ENCODE measurements at regions not wholly inside any gene's neighbourhood (a gene's known extent, or its start where the extent isn't known, plus 50 kb on each side); places are given as distances from the start of the nearest gene placed in this dataset.
"Not testable (repeated sequence)": the region's sequence is repeated elsewhere in the genome, so short reads cannot be mapped to it uniquely, and the experiment has no call there.

DNA sequence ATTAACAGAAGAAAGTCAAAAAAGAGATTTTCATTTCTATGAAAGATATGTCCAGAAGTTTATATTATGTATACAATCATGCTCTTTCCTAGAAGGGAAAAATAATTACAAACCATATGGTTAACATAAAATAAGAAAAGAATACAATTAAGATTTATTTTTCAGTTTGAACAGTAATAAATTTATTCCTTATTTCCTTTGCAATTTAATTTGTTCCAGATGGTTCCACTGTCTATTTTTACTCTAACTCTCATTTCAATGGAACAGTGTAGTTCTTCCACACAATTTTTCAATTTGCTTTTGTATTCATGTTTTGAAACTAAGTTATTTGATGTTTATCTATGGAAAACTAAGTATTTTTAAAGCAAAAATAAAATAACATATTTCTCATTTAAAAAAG, 1026.3 kb downstream of the TAF11L14 start:
- Histone ChIP-seq H3K27me3 (replicated peaks; ENCODE audit: insufficient read depth) (no peaks in the 10 kb centered on the region), H3K9me3 (no peaks in the 10 kb centered on the region), H3K4me3 (no peak overlapping the region), H3K4me1 (ENCODE audit: control insufficient read depth in 1 of 2, low read depth in 2 of 2) (no peaks in the 10 kb centered on the region), H3K36me3 (no peaks in the 10 kb centered on the region), H3K27ac (no peak overlapping the region)
- no peak for ATAC-seq (ENCODE audit: insufficient number of reproducible peaks, low FRiP score, low read depth)
- DNase-seq (ENCODE audit: low spot score) = no peak
- TF ChIP-seq, protein P1, sequence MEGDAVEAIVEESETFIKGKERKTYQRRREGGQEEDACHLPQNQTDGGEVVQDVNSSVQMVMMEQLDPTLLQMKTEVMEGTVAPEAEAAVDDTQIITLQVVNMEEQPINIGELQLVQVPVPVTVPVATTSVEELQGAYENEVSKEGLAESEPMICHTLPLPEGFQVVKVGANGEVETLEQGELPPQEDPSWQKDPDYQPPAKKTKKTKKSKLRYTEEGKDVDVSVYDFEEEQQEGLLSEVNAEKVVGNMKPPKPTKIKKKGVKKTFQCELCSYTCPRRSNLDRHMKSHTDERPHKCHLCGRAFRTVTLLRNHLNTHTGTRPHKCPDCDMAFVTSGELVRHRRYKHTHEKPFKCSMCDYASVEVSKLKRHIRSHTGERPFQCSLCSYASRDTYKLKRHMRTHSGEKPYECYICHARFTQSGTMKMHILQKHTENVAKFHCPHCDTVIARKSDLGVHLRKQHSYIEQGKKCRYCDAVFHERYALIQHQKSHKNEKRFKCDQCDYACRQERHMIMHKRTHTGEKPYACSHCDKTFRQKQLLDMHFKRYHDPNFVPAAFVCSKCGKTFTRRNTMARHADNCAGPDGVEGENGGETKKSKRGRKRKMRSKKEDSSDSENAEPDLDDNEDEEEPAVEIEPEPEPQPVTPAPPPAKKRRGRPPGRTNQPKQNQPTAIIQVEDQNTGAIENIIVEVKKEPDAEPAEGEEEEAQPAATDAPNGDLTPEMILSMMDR (IDR thresholded peaks at IDR 0.05) = no peak

DNA sequence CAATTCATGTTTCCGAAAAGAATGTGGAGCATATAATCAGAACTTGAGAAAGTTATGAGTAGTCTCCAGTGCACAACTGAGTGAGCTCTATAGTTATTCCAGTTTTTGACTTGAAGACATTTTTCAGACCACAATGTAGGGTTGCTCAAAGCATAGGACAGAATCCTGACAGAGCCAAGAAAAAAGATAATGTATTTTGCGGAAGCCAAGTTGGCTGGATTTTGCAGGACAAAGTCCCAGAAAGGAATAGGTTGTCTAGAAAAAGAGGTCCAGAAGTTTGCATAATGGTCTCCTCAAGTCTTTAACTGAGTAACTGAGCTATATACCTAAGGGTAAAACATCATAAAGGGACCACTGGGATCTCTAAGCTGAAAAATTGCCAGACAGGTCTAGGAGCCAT, 1028.0 kb downstream of the TAF11L14 start:
- Histone ChIP-seq H3K4me3 (no peak overlapping the region), H3K27me3 (replicated peaks; ENCODE audit: insufficient read depth) (no peaks in the 10 kb centered on the region), H3K36me3 (no peaks in the 10 kb centered on the region), H3K9me3 (no peaks in the 10 kb centered on the region), H3K4me1 (ENCODE audit: control insufficient read depth in 1 of 2, low read depth in 2 of 2) (no peaks in the 10 kb centered on the region), H3K27ac (no peak overlapping the region)
- DNase-seq (ENCODE audit: low spot score) = no peak
- no peak for ATAC-seq (ENCODE audit: insufficient number of reproducible peaks, low FRiP score, low read depth)
- TF ChIP-seq, protein P1 (IDR thresholded peaks at IDR 0.05) = no peak

DNA sequence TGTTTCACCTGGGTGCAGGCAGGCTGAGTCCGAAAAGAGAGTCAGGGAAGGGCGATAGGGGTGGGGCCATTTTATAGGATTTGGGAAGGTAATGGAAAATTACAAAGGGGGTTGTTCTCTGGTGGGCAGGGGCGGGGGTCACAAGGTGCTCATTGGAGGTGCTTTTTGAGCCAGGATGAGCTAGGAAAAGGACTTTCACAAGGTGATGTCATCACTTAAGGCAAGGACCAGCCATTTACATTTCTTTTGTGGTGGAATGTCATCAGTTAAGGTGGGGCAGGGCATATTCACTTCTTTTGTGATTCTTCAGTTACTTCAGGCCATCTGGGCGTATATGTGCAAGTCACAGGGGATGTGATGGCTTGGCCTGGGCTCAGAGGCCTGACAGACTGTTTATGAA, 1040.0 kb downstream of the TAF11L14 start:
- not testable (repeated sequence) for DNase-seq (ENCODE audit: low spot score)

DNA sequence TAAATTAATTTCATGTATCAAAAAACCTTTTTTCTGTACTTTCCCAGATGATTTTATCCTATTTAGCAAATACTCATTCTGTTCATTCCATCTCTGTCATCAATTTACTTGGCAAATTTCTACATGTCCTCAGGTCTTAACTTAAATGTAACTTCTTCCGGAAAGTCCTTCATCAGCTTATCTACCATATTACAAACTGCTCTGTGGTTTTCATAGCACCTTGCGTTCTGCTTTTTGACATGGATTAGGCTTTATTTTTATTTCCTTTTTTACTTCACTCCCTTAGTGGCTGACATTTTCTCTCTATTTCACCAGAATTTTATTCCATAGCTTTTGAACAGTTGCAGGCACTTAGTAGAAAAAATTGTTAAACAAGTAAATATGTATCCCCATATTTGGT, 1040.8 kb downstream of the TAF11L14 start:
- no peaks in the 10 kb centered on the region for H3K4me1 ChIP-seq (ENCODE audit: control insufficient read depth in 1 of 2, low read depth in 2 of 2)
- H3K27me3 ChIP-seq (replicated peaks; ENCODE audit: insufficient read depth) = no peaks in the 10 kb centered on the region
- TF ChIP-seq, protein P1 (IDR thresholded peaks at IDR 0.05) = no peak
- no peak overlapping the region for H3K4me3 ChIP-seq
- no peaks in the 10 kb centered on the region for H3K9me3 ChIP-seq
- H3K27ac ChIP-seq = no peak overlapping the region
- ATAC-seq (ENCODE audit: insufficient number of reproducible peaks, low FRiP score, low read depth) = no peak
- no peak for DNase-seq (ENCODE audit: low spot score)
- no peaks in the 10 kb centered on the region for H3K36me3 ChIP-seq

More for the DNA sequence above, 1040.0 kb downstream of the TAF11L14 start:
- not testable (repeated sequence) for H3K27ac ChIP-seq; H3K36me3 ChIP-seq; H3K9me3 ChIP-seq; ATAC-seq (ENCODE audit: insufficient number of reproducible peaks, low FRiP score, low read depth); H3K27me3 ChIP-seq (replicated peaks; ENCODE audit: insufficient read depth); H3K4me3 ChIP-seq; H3K4me1 ChIP-seq (ENCODE audit: control insufficient read depth in 1 of 2, low read depth in 2 of 2)

DNA sequence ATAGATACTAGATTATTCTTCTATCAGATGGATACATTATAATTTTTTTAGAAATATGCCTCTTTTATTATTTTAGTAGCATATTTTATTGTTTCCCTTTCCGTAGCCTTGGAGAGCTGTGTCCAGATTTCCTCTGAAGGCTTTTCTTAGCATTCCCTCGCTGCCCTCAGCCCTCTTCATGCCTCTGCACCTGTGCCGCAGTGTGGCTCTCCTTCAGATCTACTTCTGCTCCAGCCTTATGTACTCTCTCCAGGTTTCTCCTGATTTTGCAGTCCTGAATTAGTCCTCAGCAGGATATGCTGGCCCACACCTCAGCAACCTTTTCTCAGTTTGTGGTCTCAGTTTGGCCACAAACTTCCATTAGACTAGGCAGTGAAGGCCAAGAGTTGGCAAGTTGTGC, 1052.0 kb downstream of the TAF11L14 start:
- Histone ChIP-seq H3K36me3 (no peaks in the 10 kb centered on the region), H3K4me3 (no peak overlapping the region), H3K27ac (no peak overlapping the region), H3K4me1 (ENCODE audit: control insufficient read depth in 1 of 2, low read depth in 2 of 2) (no peaks in the 10 kb centered on the region), H3K9me3 (no peaks in the 10 kb centered on the region), H3K27me3 (replicated peaks; ENCODE audit: insufficient read depth) (no peaks in the 10 kb centered on the region)
- TF ChIP-seq, protein P1 (IDR thresholded peaks at IDR 0.05) = no peak
- DNase-seq (ENCODE audit: low spot score) = no peak
- no peak for ATAC-seq (ENCODE audit: insufficient number of reproducible peaks, low FRiP score, low read depth)

DNA sequence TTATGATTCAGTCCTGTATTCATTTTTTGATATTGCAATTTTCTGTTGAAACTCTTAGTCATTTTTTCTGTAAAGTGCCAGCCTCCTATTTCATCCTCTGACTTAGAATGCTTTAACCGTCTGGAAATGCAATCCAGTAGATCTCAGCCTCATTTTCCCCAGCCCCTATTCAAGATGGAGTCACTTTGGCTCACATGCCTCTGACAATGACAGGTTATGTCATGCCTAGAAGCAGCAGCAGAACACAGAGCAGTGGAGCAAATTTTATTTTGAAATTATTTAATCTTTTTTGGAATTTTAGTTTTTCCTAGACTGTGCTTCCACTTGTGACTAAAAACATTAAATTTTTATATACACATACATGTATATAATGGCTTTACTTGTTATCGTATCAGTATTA, 1053.2 kb downstream of the TAF11L14 start:
- H3K9me3 ChIP-seq = no peaks in the 10 kb centered on the region
- H3K27me3 ChIP-seq (replicated peaks; ENCODE audit: insufficient read depth) = no peaks in the 10 kb centered on the region
- no peak for ATAC-seq (ENCODE audit: insufficient number of reproducible peaks, low FRiP score, low read depth)
- H3K4me3 ChIP-seq = no peak overlapping the region
- H3K27ac ChIP-seq = no peak overlapping the region
- H3K36me3 ChIP-seq = no peaks in the 10 kb centered on the region
- TF ChIP-seq, protein P1 (IDR thresholded peaks at IDR 0.05) = no peak
- H3K4me1 ChIP-seq (ENCODE audit: control insufficient read depth in 1 of 2, low read depth in 2 of 2) = no peaks in the 10 kb centered on the region
- no peak for DNase-seq (ENCODE audit: low spot score)
